ENCODE measurements at regions not wholly inside any gene's neighbourhood (a gene's known extent, or its start where the extent isn't known, plus 50 kb on each side); places are given as distances from the start of the nearest gene placed in this dataset.
"Not testable (repeated sequence)": the region's sequence is repeated elsewhere in the genome, so short reads cannot be mapped to it uniquely, and the experiment has no call there.

- no peak for TF ChIP-seq CTCF (conservative IDR thresholded peaks at IDR 0.05; ENCODE audit: low read depth, low read length)
- peak overlapping the region; percentile 30 for H3K4me3 ChIP-seq (ENCODE audit: low read depth, low read length)
- no peak for DNase-seq (ENCODE audit: low read depth)
Measured at GRCh38 chr3:87793337-87793877, 265.4 kb downstream of the CGGBP1 start.

- no peak for TF ChIP-seq CTCF (conservative IDR thresholded peaks at IDR 0.05; ENCODE audit: low read depth, low read length)
- DNase-seq (ENCODE audit: low read depth), result no peak
- H3K4me3 ChIP-seq (ENCODE audit: low read depth, low read length), result peak within 1 kb of the TSS; percentile 30
Measured at GRCh38 chr3:87792534-87793336, 266.1 kb downstream of the CGGBP1 start, which contains the start of gene HTR1F. Gene HTR1F (plus strand): TSS chr3:87792706.

DNA sequence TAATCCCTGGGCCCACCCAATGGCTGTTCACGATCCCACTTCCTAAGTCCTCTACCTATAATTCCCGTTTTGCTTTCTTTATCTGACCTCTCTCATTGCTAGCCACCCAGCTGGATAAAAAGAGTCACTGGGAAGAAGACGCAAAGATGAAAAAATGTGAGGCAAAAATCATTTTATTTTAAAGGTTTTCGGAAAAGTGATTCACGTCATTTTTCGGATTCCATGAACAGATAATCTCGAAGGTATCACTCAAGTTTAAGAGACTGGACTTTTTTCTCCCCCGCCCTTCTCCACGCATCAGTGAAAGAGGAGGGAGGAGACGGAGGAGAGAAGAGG is 266.6 kb downstream of the CGGBP1 start:
- DNase-seq (ENCODE audit: low read depth), result no peak
- TF ChIP-seq CTCF (conservative IDR thresholded peaks at IDR 0.05; ENCODE audit: low read depth, low read length), result no peak
- peak overlapping the region; percentile 30 for H3K4me3 ChIP-seq (ENCODE audit: low read depth, low read length)

DNA sequence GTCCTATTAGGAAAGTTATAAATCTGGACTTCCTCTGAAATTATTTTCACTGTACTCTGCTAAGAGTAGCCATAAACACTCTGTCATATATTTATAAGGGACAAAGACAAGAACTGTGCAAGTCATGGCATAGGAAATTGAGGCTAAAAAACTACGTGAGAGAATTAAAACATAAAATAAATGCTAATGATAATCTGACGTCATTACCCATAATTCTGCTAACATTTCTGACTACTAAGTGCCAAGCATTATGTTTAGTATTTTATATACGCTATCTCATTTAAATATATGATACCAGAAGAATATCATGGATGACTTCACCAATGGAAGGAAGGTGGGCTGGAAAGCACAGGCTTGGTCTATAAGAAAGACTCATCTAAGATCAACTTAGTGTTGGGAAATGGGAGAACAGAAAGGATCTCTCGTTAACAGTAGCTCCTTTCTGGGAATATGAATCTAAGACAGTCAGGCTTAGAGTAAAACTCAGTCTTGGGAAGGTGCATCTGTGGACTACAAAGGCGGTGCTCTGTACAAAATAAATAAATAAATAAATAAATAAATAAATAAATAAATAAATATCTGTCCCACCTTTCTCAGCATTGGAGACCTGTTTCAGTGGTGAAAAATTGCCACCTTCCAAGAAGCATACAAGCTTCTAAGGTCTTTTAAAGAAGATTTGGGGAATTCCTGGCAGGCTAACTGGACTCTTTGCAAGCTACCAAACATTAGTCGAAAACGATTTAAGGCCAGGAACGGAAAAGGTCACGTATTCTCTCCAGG is 267.4 kb downstream of the CGGBP1 start:
- TF ChIP-seq CTCF (conservative IDR thresholded peaks at IDR 0.05; ENCODE audit: low read depth, low read length), result no peak
- no peak for DNase-seq (ENCODE audit: low read depth)
- no peak overlapping the region for H3K4me3 ChIP-seq (ENCODE audit: low read depth, low read length)

GRCh38 chr3:87789049-87789448 is 269.8 kb downstream of the CGGBP1 start:
- H3K4me3 ChIP-seq (ENCODE audit: low read depth, low read length); DNase-seq (ENCODE audit: low read depth): not testable (repeated sequence)

DNA sequence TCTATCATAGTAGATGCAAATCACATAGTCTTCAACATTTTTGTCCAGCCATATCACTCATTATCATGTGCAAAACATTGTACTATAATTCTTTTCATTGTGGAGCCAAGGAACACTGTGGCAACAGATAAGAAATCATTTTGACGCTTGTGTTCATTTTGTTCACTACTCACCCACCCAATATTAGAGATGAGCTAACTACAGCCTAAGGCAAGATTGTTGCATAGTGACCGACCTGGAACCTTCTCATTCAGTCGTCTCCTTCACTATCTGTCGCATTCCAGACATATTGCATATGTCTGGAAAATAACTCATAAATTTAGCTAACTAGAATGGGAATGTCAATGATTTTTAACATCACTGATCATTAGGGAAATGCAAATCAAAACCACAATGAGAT is 270.3 kb downstream of the CGGBP1 start:
- TF ChIP-seq CTCF (conservative IDR thresholded peaks at IDR 0.05; ENCODE audit: low read depth, low read length), result no peak
- DNase-seq (ENCODE audit: low read depth), result no peak
- H3K4me3 ChIP-seq (ENCODE audit: low read depth, low read length), result no peak overlapping the region

- DNase-seq (ENCODE audit: low read depth), result no peak
- no peak for TF ChIP-seq CTCF (conservative IDR thresholded peaks at IDR 0.05; ENCODE audit: low read depth, low read length)
Measured at GRCh38 chr3:87780811-87781210, 278.0 kb downstream of the CGGBP1 start.

More at GRCh38 chr3:87780811-87781210, 278.0 kb downstream of the CGGBP1 start:
- no peak overlapping the region for H3K4me3 ChIP-seq (ENCODE audit: low read depth, low read length)

Measured in epithelial cell of proximal tubule (primary cell).